HFFc6 (cell line): ENCODE measurements at regions not wholly inside any gene's neighbourhood (a gene's known extent, or its start where the extent isn't known, plus 50 kb on each side); places are given as distances from the start of the nearest gene placed in this dataset.
A peak's percentile ranks its signal among the peaks of the same experiment; 100 is the strongest.

Source experiments
- DNase-seq: peaks from one replicate; pipeline ENCODE4 v3.0.0-alpha.2; 2018
- H3K27ac Mint-ChIP-seq: 2 replicates; pipeline ENCODE4 v1.8.0; 2020; ENCODE audit warnings: mild to moderate bottlenecking, mixed read lengths
- H3K27me3 Mint-ChIP-seq: 2 replicates; pipeline ENCODE4 v1.8.0; 2021; ENCODE audit warnings: mild to moderate bottlenecking, moderate library complexity, mixed read lengths; ENCODE audit not compliant: insufficient read depth
- H3K36me3 Mint-ChIP-seq: 2 replicates; pipeline ENCODE4 v1.8.0; 2021; ENCODE audit warnings: low read depth, mixed read lengths
- H3K4me1 Mint-ChIP-seq: 2 replicates; pipeline ENCODE4 v1.8.0; 2020; ENCODE audit warnings: low read depth, mixed read lengths
- H3K4me3 Mint-ChIP-seq: 2 replicates; pipeline ENCODE4 v1.8.0; 2020; ENCODE audit warnings: mild to moderate bottlenecking, moderate library complexity, mixed read lengths
- H3K9me3 Mint-ChIP-seq: 2 replicates; pipeline ENCODE4 v1.8.0; 2020; ENCODE audit warnings: mild to moderate bottlenecking, mixed read lengths
- TF ChIP-seq, protein P1 (sequence below): fragments of 200-600 bp; sonication (generic); IDR thresholded peaks from 2 replicates; pipeline ENCODE4 v1.5.0; 2021; ENCODE audit warnings: antibody characterized with exemption, mild to moderate bottlenecking

DNA sequence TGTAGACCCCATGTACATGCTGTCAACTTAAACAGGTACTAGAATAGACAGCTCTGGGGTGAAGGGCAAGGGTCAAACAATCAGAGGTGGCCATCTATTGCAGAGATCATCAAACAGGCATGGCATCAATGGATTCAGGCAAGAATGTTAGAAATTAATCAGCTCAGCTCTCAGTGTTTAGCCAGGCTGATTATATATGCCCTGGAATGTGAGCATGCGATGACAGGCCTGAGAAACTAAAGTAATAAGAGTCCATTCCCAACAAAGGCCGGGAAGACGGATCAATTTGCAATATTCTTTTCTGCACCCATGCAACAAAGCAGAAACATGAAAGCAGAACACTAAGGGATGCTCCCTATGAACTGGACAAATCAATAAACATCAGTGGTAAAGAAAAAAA, 380.5 kb upstream of the SPRED2 start:
- H3K36me3 Mint-ChIP-seq, result no peaks in the 10 kb centered on the region
- H3K27ac Mint-ChIP-seq, result no peak overlapping the region
- H3K4me1 Mint-ChIP-seq, result no peaks in the 10 kb centered on the region
- DNase-seq, result no peak
- H3K9me3 Mint-ChIP-seq, result no peaks in the 10 kb centered on the region
- H3K27me3 Mint-ChIP-seq, result peaks cover 4% of the 10 kb centered on the region; the same call in 1 of the 2 replicates
- no peak overlapping the region for H3K4me3 Mint-ChIP-seq
- TF ChIP-seq, protein P1, sequence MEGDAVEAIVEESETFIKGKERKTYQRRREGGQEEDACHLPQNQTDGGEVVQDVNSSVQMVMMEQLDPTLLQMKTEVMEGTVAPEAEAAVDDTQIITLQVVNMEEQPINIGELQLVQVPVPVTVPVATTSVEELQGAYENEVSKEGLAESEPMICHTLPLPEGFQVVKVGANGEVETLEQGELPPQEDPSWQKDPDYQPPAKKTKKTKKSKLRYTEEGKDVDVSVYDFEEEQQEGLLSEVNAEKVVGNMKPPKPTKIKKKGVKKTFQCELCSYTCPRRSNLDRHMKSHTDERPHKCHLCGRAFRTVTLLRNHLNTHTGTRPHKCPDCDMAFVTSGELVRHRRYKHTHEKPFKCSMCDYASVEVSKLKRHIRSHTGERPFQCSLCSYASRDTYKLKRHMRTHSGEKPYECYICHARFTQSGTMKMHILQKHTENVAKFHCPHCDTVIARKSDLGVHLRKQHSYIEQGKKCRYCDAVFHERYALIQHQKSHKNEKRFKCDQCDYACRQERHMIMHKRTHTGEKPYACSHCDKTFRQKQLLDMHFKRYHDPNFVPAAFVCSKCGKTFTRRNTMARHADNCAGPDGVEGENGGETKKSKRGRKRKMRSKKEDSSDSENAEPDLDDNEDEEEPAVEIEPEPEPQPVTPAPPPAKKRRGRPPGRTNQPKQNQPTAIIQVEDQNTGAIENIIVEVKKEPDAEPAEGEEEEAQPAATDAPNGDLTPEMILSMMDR, result no peak

DNA sequence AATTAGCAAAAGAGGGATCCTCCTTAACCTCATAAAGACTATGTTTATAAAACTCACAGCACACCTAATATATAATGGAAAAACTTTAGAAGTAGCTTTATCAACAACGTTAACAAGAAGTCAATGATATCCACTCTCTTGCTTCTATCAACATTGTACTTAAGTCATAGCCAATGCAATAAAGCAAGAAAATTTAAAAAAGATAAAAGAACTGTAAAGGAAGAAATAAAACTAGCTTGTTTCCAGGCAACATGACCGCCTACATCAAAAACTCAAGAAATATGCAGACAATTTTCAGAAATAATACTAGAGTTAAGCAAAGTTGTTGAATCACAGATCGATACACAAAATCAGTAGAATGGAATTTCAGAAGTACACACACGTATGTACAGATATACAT, 375.5 kb upstream of the SPRED2 start:
- Mint-ChIP-seq H3K9me3 (no peaks in the 10 kb centered on the region), H3K4me3 (no peak overlapping the region), H3K4me1 (no peaks in the 10 kb centered on the region), H3K36me3 (no peaks in the 10 kb centered on the region), H3K27me3 (no peaks in the 10 kb centered on the region; the same call in none of the 2 replicates), H3K27ac (no peak overlapping the region)
- DNase-seq, result no peak
- TF ChIP-seq, protein P1, result no peak

DNA sequence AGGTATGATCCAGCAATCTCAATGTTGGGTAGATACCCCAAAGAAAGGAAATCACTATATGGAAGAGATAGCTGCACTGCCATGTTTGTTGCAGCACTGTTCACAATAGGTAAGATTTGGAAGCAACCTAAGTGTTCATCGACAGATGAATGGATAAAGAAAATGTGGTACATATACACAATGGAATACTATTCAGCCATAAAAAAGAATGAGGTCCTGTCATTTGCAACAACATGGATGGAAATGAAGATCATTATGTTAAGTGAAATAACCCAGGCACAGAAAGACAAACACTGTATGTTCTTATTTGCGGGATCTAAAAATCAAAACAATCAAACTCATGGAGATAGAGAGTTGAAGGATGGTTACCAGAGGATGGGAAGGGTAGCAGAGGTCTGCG, 372.4 kb upstream of the SPRED2 start:
- Mint-ChIP-seq H3K9me3 (no peaks in the 10 kb centered on the region), H3K4me1 (no peaks in the 10 kb centered on the region), H3K4me3 (no peak overlapping the region), H3K27ac (no peak overlapping the region), H3K27me3 (no peaks in the 10 kb centered on the region; the same call in 1 of the 2 replicates), H3K36me3 (no peaks in the 10 kb centered on the region)
- TF ChIP-seq, protein P1, result no peak
- no peak for DNase-seq

DNA sequence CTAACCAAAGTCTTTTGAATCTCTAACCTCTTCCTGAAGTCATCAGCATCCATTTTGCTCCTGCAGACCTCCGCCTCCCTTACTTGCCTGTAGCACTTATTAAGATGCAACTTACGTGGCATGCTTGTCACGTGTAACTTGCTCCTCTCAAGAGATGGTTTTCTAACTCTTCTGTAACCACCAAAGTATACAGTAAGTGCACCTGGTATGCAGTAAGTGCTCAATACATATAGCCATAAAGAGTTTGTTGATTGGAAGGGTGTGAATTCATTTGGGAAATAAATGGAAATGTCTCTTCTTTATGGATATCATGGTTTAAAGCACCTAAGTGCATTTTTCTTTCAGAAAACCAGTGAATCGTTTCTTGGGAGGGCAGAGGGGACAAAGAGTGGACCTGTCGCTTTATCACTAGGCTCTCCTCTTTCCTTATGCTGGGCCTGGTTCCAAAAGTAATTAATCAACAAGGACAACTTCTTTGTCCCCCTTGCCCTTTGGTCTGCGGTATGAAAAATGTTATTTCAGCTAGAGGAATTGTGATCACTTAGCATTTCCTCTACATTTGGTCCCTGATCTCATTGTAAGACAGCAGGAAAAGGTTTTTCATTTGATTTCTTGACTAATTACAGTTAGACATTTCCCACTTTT, 370.0 kb upstream of the SPRED2 start:
- Mint-ChIP-seq H3K36me3 (no peaks in the 10 kb centered on the region), H3K27me3 (no peaks in the 10 kb centered on the region; the same call in 1 of the 2 replicates), H3K4me3 (no peak overlapping the region), H3K9me3 (no peaks in the 10 kb centered on the region), H3K4me1 (no peaks in the 10 kb centered on the region), H3K27ac (no peak overlapping the region)
- TF ChIP-seq, protein P1, result no peak
- DNase-seq, result no peak

DNA sequence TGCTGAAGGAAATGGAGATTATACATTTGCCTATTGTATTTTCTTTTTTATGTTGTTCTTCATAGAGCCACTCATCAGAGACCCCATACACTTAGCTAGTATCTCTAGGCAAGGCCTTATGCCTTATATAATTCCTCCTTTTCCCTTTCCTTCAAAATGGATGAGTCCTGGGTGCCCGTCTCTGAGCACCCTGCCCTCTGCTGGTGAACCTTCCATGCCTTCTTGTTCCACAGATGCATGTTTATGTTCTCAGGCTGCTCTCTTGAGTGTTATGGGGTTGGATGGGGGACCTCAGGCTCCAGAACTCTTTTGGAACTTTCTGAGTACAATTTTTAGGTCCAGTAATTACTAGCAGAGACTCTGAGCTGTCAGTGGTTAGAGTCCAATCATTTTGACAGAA, 368.6 kb upstream of the SPRED2 start:
- no peaks in the 10 kb centered on the region for H3K4me1 Mint-ChIP-seq
- H3K36me3 Mint-ChIP-seq, result no peaks in the 10 kb centered on the region
- DNase-seq, result no peak
- no peaks in the 10 kb centered on the region; the same call in 1 of the 2 replicates for H3K27me3 Mint-ChIP-seq
- no peak overlapping the region for H3K27ac Mint-ChIP-seq
- no peaks in the 10 kb centered on the region for H3K9me3 Mint-ChIP-seq
- H3K4me3 Mint-ChIP-seq, result no peak overlapping the region
- TF ChIP-seq, protein P1, result peak; percentile 68
